ENCODE measurements at regions not wholly inside any gene's neighbourhood (a gene's known extent, or its start where the extent isn't known, plus 50 kb on each side); places are given as distances from the start of the nearest gene placed in this dataset.

DNA sequence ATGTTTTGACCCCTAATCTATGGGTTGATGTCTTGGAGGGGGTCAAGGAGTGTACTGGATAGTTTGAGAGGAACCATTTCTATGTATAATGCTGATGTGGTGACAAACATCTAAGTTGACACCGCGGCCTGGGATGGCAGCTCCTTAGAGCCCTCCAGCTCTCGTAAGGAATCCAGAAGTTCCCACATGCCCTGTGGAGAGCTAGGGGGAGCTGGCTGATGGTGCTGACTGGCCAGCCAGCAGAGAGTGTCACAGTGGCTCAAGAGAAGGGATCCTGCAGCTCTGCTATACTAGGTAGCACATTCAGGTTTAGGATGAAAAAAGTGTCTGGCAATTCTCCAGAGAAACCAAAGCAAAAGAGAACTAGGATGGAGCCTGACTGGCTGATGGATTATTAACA is 842.2 kb upstream of the VRK2 start:
- in situ Hi-C loops (cut with HindIII; ENCODE audit: low pct_unique_long_range_greater_than_20kb, low sequenced_read_pairs) (no loop called here), intact Hi-C loops (cut with micrococcal nuclease; ENCODE audit: unreplicated experiment) (no loop called here)
- Histone ChIP-seq H3K9me3 (ENCODE audit: control insufficient read depth, insufficient read depth, low read depth, low read length) (no peaks in the 10 kb centered on the region), H3K36me3 (ENCODE audit: control insufficient read depth, insufficient read depth, low read length) (no peaks in the 10 kb centered on the region), H3K27ac (ENCODE audit: low read length) (no peak overlapping the region), H3K27me3 (ENCODE audit: control insufficient read depth, insufficient read depth, low read length) (no peaks in the 10 kb centered on the region), H3K4me1 (ENCODE audit: control insufficient read depth, insufficient read depth, low read length) (no peaks in the 10 kb centered on the region), H3K4me3 (ENCODE audit: low read depth in 2 of 2, low read length in 2 of 2) (no peak overlapping the region)
- TF ChIP-seq, protein P1, sequence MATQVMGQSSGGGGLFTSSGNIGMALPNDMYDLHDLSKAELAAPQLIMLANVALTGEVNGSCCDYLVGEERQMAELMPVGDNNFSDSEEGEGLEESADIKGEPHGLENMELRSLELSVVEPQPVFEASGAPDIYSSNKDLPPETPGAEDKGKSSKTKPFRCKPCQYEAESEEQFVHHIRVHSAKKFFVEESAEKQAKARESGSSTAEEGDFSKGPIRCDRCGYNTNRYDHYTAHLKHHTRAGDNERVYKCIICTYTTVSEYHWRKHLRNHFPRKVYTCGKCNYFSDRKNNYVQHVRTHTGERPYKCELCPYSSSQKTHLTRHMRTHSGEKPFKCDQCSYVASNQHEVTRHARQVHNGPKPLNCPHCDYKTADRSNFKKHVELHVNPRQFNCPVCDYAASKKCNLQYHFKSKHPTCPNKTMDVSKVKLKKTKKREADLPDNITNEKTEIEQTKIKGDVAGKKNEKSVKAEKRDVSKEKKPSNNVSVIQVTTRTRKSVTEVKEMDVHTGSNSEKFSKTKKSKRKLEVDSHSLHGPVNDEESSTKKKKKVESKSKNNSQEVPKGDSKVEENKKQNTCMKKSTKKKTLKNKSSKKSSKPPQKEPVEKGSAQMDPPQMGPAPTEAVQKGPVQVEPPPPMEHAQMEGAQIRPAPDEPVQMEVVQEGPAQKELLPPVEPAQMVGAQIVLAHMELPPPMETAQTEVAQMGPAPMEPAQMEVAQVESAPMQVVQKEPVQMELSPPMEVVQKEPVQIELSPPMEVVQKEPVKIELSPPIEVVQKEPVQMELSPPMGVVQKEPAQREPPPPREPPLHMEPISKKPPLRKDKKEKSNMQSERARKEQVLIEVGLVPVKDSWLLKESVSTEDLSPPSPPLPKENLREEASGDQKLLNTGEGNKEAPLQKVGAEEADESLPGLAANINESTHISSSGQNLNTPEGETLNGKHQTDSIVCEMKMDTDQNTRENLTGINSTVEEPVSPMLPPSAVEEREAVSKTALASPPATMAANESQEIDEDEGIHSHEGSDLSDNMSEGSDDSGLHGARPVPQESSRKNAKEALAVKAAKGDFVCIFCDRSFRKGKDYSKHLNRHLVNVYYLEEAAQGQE (IDR thresholded peaks at IDR 0.05; ENCODE audit: insufficient read depth in 1 of 2, low read depth in 2 of 2, low read length in 1 of 2) = no peak
- TF ChIP-seq TCF7L2 (IDR thresholded peaks at IDR 0.05; ENCODE audit: low read depth, low read length) (no peak), SIN3A (IDR thresholded peaks at IDR 0.05; ENCODE audit: borderline replicate concordance, insufficient read depth, low read depth, low read length) (no peak)
- ChIA-PET POLR2A (no interaction called here), CTCF (no interaction called here)
- no peak for DNase-seq (ENCODE audit: low read depth, low spot score)
- ATAC-seq = no peak
- BruUV-seq (replicated peaks) = no TSS peak

DNA sequence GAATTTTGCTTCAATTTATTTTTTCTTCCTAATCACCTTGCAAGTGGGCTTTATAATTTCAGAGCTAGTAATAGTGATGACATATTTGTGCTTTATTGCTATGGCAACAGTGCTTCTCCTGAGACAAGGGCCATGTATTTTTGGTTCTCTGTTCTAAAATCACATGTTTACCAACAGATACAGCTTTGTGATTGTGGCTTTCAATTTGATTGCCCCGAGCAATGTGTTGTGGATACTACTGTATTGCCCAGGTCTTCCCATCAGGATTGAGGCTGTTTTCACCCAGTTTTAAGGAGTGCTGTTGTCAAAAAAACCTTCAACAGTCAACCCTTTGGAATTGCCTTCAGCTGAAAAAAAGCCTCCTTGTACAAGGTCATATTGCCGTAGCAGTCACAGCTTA is 841.4 kb upstream of the VRK2 start:
- Histone ChIP-seq H3K27ac (ENCODE audit: low read length) (no peak overlapping the region), H3K4me1 (ENCODE audit: control insufficient read depth, insufficient read depth, low read length) (no peaks in the 10 kb centered on the region), H3K4me3 (ENCODE audit: low read depth in 2 of 2, low read length in 2 of 2) (no peak overlapping the region), H3K36me3 (ENCODE audit: control insufficient read depth, insufficient read depth, low read length) (no peaks in the 10 kb centered on the region), H3K9me3 (ENCODE audit: control insufficient read depth, insufficient read depth, low read depth, low read length) (no peaks in the 10 kb centered on the region), H3K27me3 (ENCODE audit: control insufficient read depth, insufficient read depth, low read length) (no peaks in the 10 kb centered on the region)
- no peak for ATAC-seq
- ChIA-PET CTCF (no interaction called here), POLR2A (no interaction called here)
- in situ Hi-C loops (cut with HindIII; ENCODE audit: low pct_unique_long_range_greater_than_20kb, low sequenced_read_pairs) = no loop called here
- no peak for DNase-seq (ENCODE audit: low read depth, low spot score)
- TF ChIP-seq POLR2AphosphoS5 (IDR thresholded peaks at IDR 0.05; ENCODE audit: low read depth, low read length) = no peak
- TF ChIP-seq TCF7L2 (IDR thresholded peaks at IDR 0.05; ENCODE audit: low read depth, low read length) = no peak
- TF ChIP-seq SIN3A (IDR thresholded peaks at IDR 0.05; ENCODE audit: borderline replicate concordance, insufficient read depth, low read depth, low read length) = no peak
- TF ChIP-seq, protein P2, sequence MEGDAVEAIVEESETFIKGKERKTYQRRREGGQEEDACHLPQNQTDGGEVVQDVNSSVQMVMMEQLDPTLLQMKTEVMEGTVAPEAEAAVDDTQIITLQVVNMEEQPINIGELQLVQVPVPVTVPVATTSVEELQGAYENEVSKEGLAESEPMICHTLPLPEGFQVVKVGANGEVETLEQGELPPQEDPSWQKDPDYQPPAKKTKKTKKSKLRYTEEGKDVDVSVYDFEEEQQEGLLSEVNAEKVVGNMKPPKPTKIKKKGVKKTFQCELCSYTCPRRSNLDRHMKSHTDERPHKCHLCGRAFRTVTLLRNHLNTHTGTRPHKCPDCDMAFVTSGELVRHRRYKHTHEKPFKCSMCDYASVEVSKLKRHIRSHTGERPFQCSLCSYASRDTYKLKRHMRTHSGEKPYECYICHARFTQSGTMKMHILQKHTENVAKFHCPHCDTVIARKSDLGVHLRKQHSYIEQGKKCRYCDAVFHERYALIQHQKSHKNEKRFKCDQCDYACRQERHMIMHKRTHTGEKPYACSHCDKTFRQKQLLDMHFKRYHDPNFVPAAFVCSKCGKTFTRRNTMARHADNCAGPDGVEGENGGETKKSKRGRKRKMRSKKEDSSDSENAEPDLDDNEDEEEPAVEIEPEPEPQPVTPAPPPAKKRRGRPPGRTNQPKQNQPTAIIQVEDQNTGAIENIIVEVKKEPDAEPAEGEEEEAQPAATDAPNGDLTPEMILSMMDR (IDR thresholded peaks at IDR 0.05) = no peak
- TF ChIP-seq, protein P1 (IDR thresholded peaks at IDR 0.05; ENCODE audit: insufficient read depth in 1 of 2, low read depth in 2 of 2, low read length in 1 of 2) = no peak
- BruUV-seq (replicated peaks) = no TSS peak
- intact Hi-C loops (cut with micrococcal nuclease; ENCODE audit: unreplicated experiment) = no loop called here

All from Panc1 (cell line).